H1 (cell line): ENCODE measurements at regions not wholly inside any gene's neighbourhood (a gene's known extent, or its start where the extent isn't known, plus 50 kb on each side); places are given as distances from the start of the nearest gene placed in this dataset.

Source experiments
- CTCF ChIA-PET: fragments of 300-600 bp; sonication (Branson Sonifier 250); formaldehyde crosslinking; loops from one replicate; lab custom pipeline; 2021; ENCODE audit not compliant: partially characterized antibody; lab: Charles Lee
- POLR2A ChIA-PET: fragments of 300-600 bp; sonication (Branson Sonifier 250); formaldehyde crosslinking; loops from one replicate; lab custom pipeline; 2021; ENCODE audit warnings: inconsistent platforms; ENCODE audit not compliant: partially characterized antibody; lab: Charles Lee
- DNase-seq, 2 experiments: peaks; one replicate each; pipeline versions ENCODE4 v3.0.0 to v3.0.0-alpha.2; 2010 to 2022; ENCODE audit warnings: low spot score in 2 of 2, low read depth in 1 of 2, mixed read lengths in 1 of 2
- FAIRE-seq: peaks from 2 replicates; lab custom pipeline; 2011; peaks lifted over from hg19 to GRCh38; lab: Jason Lieb, UNC
- H2AFZ ChIP-seq: 2 replicates; pipeline ENCODE4 v1.8.1; 2012; ENCODE audit warnings: low read length, inconsistent platforms
- H2AK5ac ChIP-seq: 2 replicates; pipeline ENCODE4 v1.6.1; 2013; ENCODE audit warnings: low read depth, low read length
- H2BK120ac ChIP-seq: replicated peaks from 2 replicates; pipeline ENCODE3; 2013; ENCODE audit warnings: low read depth, low read length, inconsistent platforms
- H2BK12ac ChIP-seq: 2 replicates; pipeline ENCODE4 v1.6.1; 2013; ENCODE audit warnings: low read depth, low read length
- H2BK15ac ChIP-seq: 2 replicates; pipeline ENCODE4 v1.6.1; 2013; ENCODE audit warnings: low read length
- H2BK20ac ChIP-seq: 2 replicates; pipeline ENCODE4 v1.6.1; 2013; ENCODE audit warnings: low read length
- H2BK5ac ChIP-seq: 2 replicates; pipeline ENCODE4 v1.6.1; 2013; ENCODE audit warnings: low read depth, low read length
- H3K14ac ChIP-seq: 2 replicates; pipeline ENCODE4 v1.6.1; 2013; ENCODE audit warnings: inconsistent platforms; ENCODE audit not compliant: insufficient read length
- H3K18ac ChIP-seq: 2 replicates; pipeline ENCODE4 v1.6.1; 2013; ENCODE audit warnings: low read length; ENCODE audit errors: extremely low read depth
- H3K23ac ChIP-seq: 2 replicates; pipeline ENCODE4 v1.6.1; 2013; ENCODE audit warnings: inconsistent platforms; ENCODE audit not compliant: insufficient read length
- H3K23me2 ChIP-seq: 2 replicates; pipeline ENCODE4 v1.6.1; 2013; ENCODE audit warnings: low read depth, low read length
- H3K27ac ChIP-seq: 2 replicates; pipeline ENCODE4 v1.6.1; 2011; ENCODE audit warnings: low read depth, low read length, inconsistent platforms
- H3K27me3 ChIP-seq, 4 experiments: replicated peaks in 1 of 4; 1 replicate in 1 of 4; 2 replicates in 3 of 4; pipeline versions ENCODE4 v1.6.1 to v1.8.1; 2011 to 2013; ENCODE audit warnings: low read length in 3 of 4, mild to moderate bottlenecking in 3 of 4, inconsistent platforms in 2 of 4, mixed read lengths in 2 of 4, moderate library complexity in 1 of 4; ENCODE audit not compliant: control insufficient read depth in 3 of 4, insufficient read depth in 3 of 4; ENCODE audit errors: extremely low read depth in 1 of 4
- H3K36me3 ChIP-seq, 4 experiments: 2 replicates each; pipeline versions ENCODE4 v1.6.1 to v1.8.1; 2011 to 2013; ENCODE audit warnings: mild to moderate bottlenecking in 4 of 4, low read length in 3 of 4, moderate library complexity in 2 of 4, control low read depth in 1 of 4, inconsistent platforms in 1 of 4; ENCODE audit not compliant: insufficient read depth in 4 of 4, control insufficient read depth in 2 of 4
- H3K4ac ChIP-seq: replicated peaks from 2 replicates; pipeline ENCODE3; 2013; ENCODE audit warnings: low read length, low read depth, mixed read lengths, inconsistent platforms; ENCODE audit not compliant: insufficient read length
- H3K4me1 ChIP-seq, 4 experiments: replicated peaks in 1 of 4; 1 replicate in 1 of 4; 2 replicates in 3 of 4; pipeline versions ENCODE4 v1.6.1 to v1.8.1; 2011 to 2013; ENCODE audit warnings: low read length in 3 of 4, inconsistent platforms in 2 of 4, mixed read lengths in 1 of 4; ENCODE audit not compliant: insufficient read depth in 4 of 4, control insufficient read depth in 3 of 4
- H3K4me2 ChIP-seq, 2 experiments: 2 replicates each; pipeline versions ENCODE4 v1.6.1 to v1.8.1; 2011 to 2013; ENCODE audit warnings: low read depth in 2 of 2, low read length in 2 of 2, control low read depth in 1 of 2, inconsistent platforms in 1 of 2, mild to moderate bottlenecking in 1 of 2; ENCODE audit not compliant: insufficient read depth in 1 of 2
- H3K4me3 ChIP-seq, 4 experiments: fragments of 200-600, 300-600 bp in 1 of 4; sonication (generic), shearing (Covaris generic), sonication (Bioruptor Twin) in 1 of 4; 2 replicates each; pipeline versions ENCODE4 v1.5.1 to v1.8.1; 2011 to 2016; ENCODE audit warnings: low read length in 4 of 4, low read depth in 3 of 4, control low read depth in 2 of 4, inconsistent platforms in 2 of 4, mild to moderate bottlenecking in 2 of 4, mixed read lengths in 1 of 4, moderate library complexity in 1 of 4; ENCODE audit not compliant: insufficient read depth in 2 of 4; ENCODE audit errors: extremely low read depth in 1 of 4
- H3K56ac ChIP-seq: replicated peaks from 2 replicates; pipeline ENCODE3; 2013; ENCODE audit warnings: low read depth, mild to moderate bottlenecking, mixed read lengths, low read length, inconsistent platforms; ENCODE audit not compliant: insufficient read length
- H3K79me1 ChIP-seq: 2 replicates; pipeline ENCODE4 v1.6.1; 2013; ENCODE audit warnings: low read depth, low read length, control low read depth
- H3K79me2 ChIP-seq, 2 experiments: 2 replicates each; pipeline versions ENCODE4 v1.6.1 to v1.8.1; 2012 to 2013; ENCODE audit warnings: low read length in 2 of 2, mild to moderate bottlenecking in 2 of 2, inconsistent platforms in 1 of 2; ENCODE audit not compliant: insufficient read depth in 2 of 2, control insufficient read depth in 1 of 2
- H3K9ac ChIP-seq, 4 experiments: replicated peaks in 1 of 4; 1 replicate in 1 of 4; 2 replicates in 3 of 4; pipeline versions ENCODE4 v1.6.1 to v1.8.1; 2011 to 2013; ENCODE audit warnings: low read depth in 3 of 4, low read length in 3 of 4, control low read depth in 2 of 4, mild to moderate bottlenecking in 2 of 4, moderate library complexity in 2 of 4, inconsistent platforms in 1 of 4; ENCODE audit errors: extremely low read depth in 1 of 4
- H3K9me3 ChIP-seq, 2 experiments: 2 replicates each; pipeline versions ENCODE4 v1.6.1 to v1.8.1; 2012 to 2013; ENCODE audit warnings: mild to moderate bottlenecking in 2 of 2, moderate library complexity in 2 of 2, control low read depth in 1 of 2, inconsistent platforms in 1 of 2, low read depth in 1 of 2, low read length in 1 of 2, mixed read lengths in 1 of 2; ENCODE audit not compliant: insufficient read depth in 2 of 2
- H4K20me1 ChIP-seq, 2 experiments: replicated peaks in 1 of 2; 2 replicates each; pipeline versions ENCODE3 to v1.8.1; 2011 to 2013; ENCODE audit warnings: inconsistent platforms in 2 of 2, low read length in 2 of 2, mild to moderate bottlenecking in 1 of 2; ENCODE audit not compliant: insufficient read depth in 2 of 2, control insufficient read depth in 1 of 2
- H4K5ac ChIP-seq: 2 replicates; pipeline ENCODE4 v1.6.1; 2013; ENCODE audit warnings: low read length, low read depth, mixed read lengths, inconsistent platforms; ENCODE audit not compliant: insufficient read length
- H4K8ac ChIP-seq: 2 replicates; pipeline ENCODE4 v1.8.0; 2013; ENCODE audit warnings: mild to moderate bottlenecking, moderate library complexity, low read length, inconsistent platforms; ENCODE audit not compliant: insufficient read depth; ENCODE audit errors: extremely low read depth
- H4K91ac ChIP-seq: replicated peaks from 2 replicates; pipeline ENCODE3; 2013; ENCODE audit warnings: low read length, mixed read lengths, inconsistent platforms; ENCODE audit not compliant: insufficient read length
- KDM1A ChIP-seq: fragments of 200-600, 300-600 bp; sonication (generic); IDR thresholded peaks from 2 replicates; pipeline ENCODE4 v1.7.1; 2016; ENCODE audit warnings: mild to moderate bottlenecking, low read length, borderline replicate concordance
- WGBS, 2 experiments: shearing (Covaris generic) in 1 of 2; methylation state at CpG; one replicate each; pipeline versions ENCODE4 v1.1.6 to v1.1.7; 2013 to 2015; ENCODE audit warnings: low lambda C conversion rate in 2 of 2, mixed read lengths in 2 of 2, inconsistent platforms in 1 of 2, low coverage in 1 of 2, missing lambda C conversion rate in 1 of 2; ENCODE audit not compliant: insufficient replicate concordance in 2 of 2, insufficient coverage in 1 of 2, insufficient read length in 1 of 2; ENCODE audit errors: extremely low coverage in 1 of 2, missing lambda C conversion rate in 1 of 2; 5-methylcytosine and 5-hydroxymethylcytosine counted together

DNA sequence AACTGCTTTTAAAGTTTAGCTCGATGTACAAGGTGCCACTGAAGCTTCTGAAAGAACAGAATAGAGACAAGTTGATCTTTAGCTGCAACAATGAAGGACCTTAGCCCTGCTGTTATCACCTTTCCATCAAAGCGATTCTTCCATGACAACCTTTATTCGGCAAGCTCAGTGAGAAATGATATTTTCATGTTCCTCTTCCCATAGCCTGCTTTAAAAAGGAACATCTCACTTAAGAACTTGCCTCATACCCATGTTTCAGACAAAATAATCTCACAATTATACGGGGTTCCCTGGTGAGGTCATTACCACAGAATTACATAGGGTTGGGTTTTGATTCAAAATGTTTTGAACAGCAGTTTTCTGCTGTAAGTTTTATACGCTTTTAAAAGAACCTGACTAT, 264.2 kb downstream of the THBS2 start:
- Histone ChIP-seq H3K4ac (no peak overlapping the region), H3K27ac (no peak overlapping the region), H2BK12ac (no peak overlapping the region), H3K4me3 (no peak overlapping the region), H2BK20ac (no peak overlapping the region), H3K9me3 (peaks cover 4 to 10% of the 10 kb centered on the region in 2 experiments; a peak in 2 of 4 replicates), H3K4me1 (no peaks in the 10 kb centered on the region), H2BK120ac (no peak overlapping the region), H3K18ac (no peak overlapping the region), H2AFZ (no peak overlapping the region), H3K23ac (no peak overlapping the region), H3K56ac (no peak overlapping the region), H3K36me3 (no peaks in the 10 kb centered on the region), H3K14ac (no peak overlapping the region), H4K8ac (no peak overlapping the region), H2BK15ac (no peak overlapping the region), H3K9ac (no peak overlapping the region), H4K5ac (no peak overlapping the region), H3K27me3 (no peaks in the 10 kb centered on the region), H2BK5ac (no peak overlapping the region), H3K79me2 (no peaks in the 10 kb centered on the region), H3K79me1 (no peaks in the 10 kb centered on the region), H3K23me2 (no peaks in the 10 kb centered on the region), H4K91ac (no peak overlapping the region), H2AK5ac (no peak overlapping the region), H3K4me2 (no peak overlapping the region), H4K20me1 (no peaks in the 10 kb centered on the region)
- ChIA-PET CTCF (interaction anchor here (0.6 to 1.7 kb wide), 3 partner anchors 10 to 185 kb away, joined by 3 read pairs; no protein-coding TSS in a partner anchor), POLR2A (no interaction called here)
- no peak for TF ChIP-seq KDM1A
- 75% methylated on average over 5 of the region's 5 CpGs; no CpG with 5 or more reads in 1 of the 2 experiments for WGBS, 2 experiments
- FAIRE-seq (no peak), DNase-seq (no peak)
